Fibroblast of the aortic adventitia (primary cell): ENCODE measurements at regions not wholly inside any gene's neighbourhood (a gene's known extent, or its start where the extent isn't known, plus 50 kb on each side); places are given as distances from the start of the nearest gene placed in this dataset.

ENCODE experiments used
- DNase-seq: peaks from one replicate; pipeline ENCODE4 v3.0.0-alpha.2; 2010; ENCODE audit warnings: low read depth
- H3K4me3 ChIP-seq: 2 replicates; pipeline ENCODE4 v1.5.1; 2011; ENCODE audit warnings: low read depth, mild to moderate bottlenecking, control low read depth, low read length, moderate library complexity
- TF ChIP-seq, protein P1 (sequence below): IDR thresholded peaks from 2 replicates; pipeline ENCODE4 v1.5.1; 2011; ENCODE audit warnings: mild to moderate bottlenecking, low read length, control low read depth, inconsistent platforms; ENCODE audit not compliant: insufficient read depth

GRCh38 chrX:20595928-20596575, 329.3 kb upstream of the RPS6KA3 start:
- TF ChIP-seq, protein P1, sequence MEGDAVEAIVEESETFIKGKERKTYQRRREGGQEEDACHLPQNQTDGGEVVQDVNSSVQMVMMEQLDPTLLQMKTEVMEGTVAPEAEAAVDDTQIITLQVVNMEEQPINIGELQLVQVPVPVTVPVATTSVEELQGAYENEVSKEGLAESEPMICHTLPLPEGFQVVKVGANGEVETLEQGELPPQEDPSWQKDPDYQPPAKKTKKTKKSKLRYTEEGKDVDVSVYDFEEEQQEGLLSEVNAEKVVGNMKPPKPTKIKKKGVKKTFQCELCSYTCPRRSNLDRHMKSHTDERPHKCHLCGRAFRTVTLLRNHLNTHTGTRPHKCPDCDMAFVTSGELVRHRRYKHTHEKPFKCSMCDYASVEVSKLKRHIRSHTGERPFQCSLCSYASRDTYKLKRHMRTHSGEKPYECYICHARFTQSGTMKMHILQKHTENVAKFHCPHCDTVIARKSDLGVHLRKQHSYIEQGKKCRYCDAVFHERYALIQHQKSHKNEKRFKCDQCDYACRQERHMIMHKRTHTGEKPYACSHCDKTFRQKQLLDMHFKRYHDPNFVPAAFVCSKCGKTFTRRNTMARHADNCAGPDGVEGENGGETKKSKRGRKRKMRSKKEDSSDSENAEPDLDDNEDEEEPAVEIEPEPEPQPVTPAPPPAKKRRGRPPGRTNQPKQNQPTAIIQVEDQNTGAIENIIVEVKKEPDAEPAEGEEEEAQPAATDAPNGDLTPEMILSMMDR, result no peak
- H3K4me3 ChIP-seq, result no peak overlapping the region
- DNase-seq, result peak; percentile 37

- no peak overlapping the region for H3K4me3 ChIP-seq
- TF ChIP-seq, protein P1, result peak; percentile 38
- DNase-seq, result peak; percentile 21
Measured at GRCh38 chrX:20594985-20595384, 328.3 kb upstream of the RPS6KA3 start.

DNA sequence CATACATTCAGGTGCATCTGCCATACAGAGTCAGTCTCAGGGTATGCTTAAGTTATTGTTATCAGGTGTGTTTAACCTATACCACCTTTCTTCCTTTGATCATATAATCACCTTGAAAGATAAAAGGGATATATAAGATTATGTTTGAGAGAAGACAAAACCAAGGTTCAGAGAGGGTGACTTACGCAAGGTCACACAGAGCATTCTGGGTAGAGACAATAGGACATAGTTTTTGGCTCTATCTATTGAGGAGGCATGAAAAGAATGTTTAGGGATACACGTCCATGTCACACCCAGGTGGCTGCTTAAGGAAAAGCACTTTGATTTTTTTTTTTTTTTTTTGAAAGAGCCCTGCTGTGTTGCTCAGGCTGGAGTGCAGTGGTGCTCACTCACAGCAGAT, 327.1 kb upstream of the RPS6KA3 start:
- DNase-seq, result no peak
- TF ChIP-seq, protein P1, result no peak
- H3K4me3 ChIP-seq, result no peak overlapping the region

GRCh38 chrX:20593402-20593801, 326.7 kb upstream of the RPS6KA3 start:
- H3K4me3 ChIP-seq, result no peak overlapping the region
- TF ChIP-seq, protein P1, result no peak

GRCh38 chrX:20591246-20591645, 324.5 kb upstream of the RPS6KA3 start:
- TF ChIP-seq, protein P1, result no peak
- H3K4me3 ChIP-seq, result no peak overlapping the region

More at GRCh38 chrX:20593402-20593801, 326.7 kb upstream of the RPS6KA3 start:
- DNase-seq, result no peak

DNA sequence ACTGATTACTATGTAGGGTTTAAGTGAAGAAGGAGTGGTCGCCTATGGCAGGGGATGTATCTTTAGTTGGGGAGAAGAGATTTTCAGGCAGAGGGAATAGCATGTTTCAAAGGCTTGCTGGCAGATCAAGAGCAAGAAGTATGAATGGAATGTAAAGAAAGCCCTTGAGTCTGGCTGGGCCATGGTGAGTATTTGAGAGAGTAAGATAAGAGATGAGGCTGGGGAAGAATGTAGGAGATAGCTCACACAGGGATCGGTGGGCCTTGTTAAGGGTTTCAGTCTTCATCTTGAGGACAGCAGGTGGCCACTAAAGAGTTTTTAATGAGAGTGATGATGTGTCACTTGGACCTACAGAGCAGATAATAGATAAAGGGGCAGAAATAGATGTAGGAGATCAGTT, 319.1 kb upstream of the RPS6KA3 start:
- TF ChIP-seq, protein P1, result no peak
- DNase-seq, result peak; percentile 14
- H3K4me3 ChIP-seq, result no peak overlapping the region

More at GRCh38 chrX:20591246-20591645, 324.5 kb upstream of the RPS6KA3 start:
- no peak for DNase-seq

DNA sequence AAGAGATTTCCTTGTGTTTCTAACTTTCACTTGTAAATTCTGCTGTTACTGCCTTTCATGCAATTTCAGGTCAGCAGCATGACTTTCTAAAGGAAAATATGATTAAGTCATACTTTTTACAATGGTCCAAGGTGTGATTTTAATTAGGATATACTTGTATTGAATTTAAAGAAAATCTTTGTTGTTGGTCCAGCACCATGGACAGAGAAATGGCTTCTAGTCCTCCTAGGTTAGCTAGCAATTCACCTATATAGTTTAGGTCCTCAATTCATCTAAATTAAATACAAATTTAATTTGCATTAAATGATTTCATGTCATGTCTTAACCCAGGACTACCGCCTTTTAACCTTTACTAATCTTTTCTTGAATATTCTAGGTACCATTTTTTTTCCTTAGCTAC, 304.9 kb upstream of the RPS6KA3 start:
- TF ChIP-seq, protein P1, result no peak
- no peak overlapping the region for H3K4me3 ChIP-seq
- peak; percentile 20 for DNase-seq
